Peyer's patch (tissue), 4 donors: ENCODE measurements at regions not wholly inside any gene's neighbourhood (a gene's known extent, or its start where the extent isn't known, plus 50 kb on each side); places are given as distances from the start of the nearest gene placed in this dataset.

ENCODE experiments used
- DNase-seq, 3 donors: peaks; one replicate each; pipeline ENCODE4 v3.0.0-alpha.2; 2017 to 2019
- H3K27ac ChIP-seq, 4 donors: fragments of 200-600 bp; sonication (generic); one replicate each; pipeline ENCODE4 v1.5.1; 2016 to 2019
- H3K27me3 ChIP-seq, 2 donors: fragments of 200-600 bp; sonication (generic); one replicate each; pipeline ENCODE4 v1.5.1; 2019
- H3K36me3 ChIP-seq, 3 donors: fragments of 200-600 bp; sonication (generic); one replicate each; pipeline ENCODE4 v1.5.1; 2016 to 2019
- H3K4me1 ChIP-seq, 4 donors: fragments of 200-600 bp; sonication (generic); one replicate each; pipeline ENCODE4 v1.5.1; 2016 to 2019
- H3K4me3 ChIP-seq, 4 donors: fragments of 200-600 bp; sonication (generic); 1 replicate in 3 of 4; 2 replicates in 1 of 4; pipeline ENCODE4 v1.5.1; 2016 to 2019; ENCODE audit warnings: mild to moderate bottlenecking in 1 of 4
- H3K9me3 ChIP-seq, 4 donors: fragments of 200-600 bp; sonication (generic); one replicate each; pipeline ENCODE4 v1.5.1; 2016 to 2019; ENCODE audit warnings: mild to moderate bottlenecking in 1 of 4
- POLR2A ChIP-seq, 2 donors: fragments of 450-650 bp; IDR thresholded peaks; one replicate each; pipeline ENCODE4 v1.5.1; 2017; ENCODE audit warnings: antibody characterized with exemption in 2 of 2, mild to moderate bottlenecking in 2 of 2, moderate library complexity in 2 of 2
- TF ChIP-seq, protein P1 (sequence below), 6 experiments: fragments of 450-650 bp in 4 of 6; fragments of 200-600 bp in 2 of 6; sonication (generic) in 1 of 6; IDR thresholded peaks; one replicate each; pipeline ENCODE4 v1.5.1; 2017 to 2019; ENCODE audit warnings: antibody characterized with exemption in 6 of 6, mild to moderate bottlenecking in 3 of 6, moderate library complexity in 1 of 6

DNA sequence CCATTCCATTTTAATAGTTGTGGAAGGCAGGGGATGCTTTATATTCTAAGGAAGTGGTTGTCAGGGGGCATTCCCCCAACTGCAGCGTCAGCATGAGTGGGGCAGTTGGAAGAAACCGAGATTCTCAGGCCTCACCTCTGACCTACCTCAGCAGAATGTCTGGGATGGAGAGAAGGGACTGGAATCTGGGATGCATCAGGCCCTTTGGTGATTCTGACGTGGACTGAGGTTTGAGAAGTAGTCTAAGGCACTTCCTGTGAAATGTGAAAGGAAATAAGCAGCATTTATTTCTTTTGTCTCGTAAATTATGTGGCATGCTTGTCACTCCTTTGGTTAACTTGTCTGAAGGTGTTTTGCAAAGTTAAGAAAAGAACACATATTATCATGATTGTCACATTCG, 540.7 kb upstream of the NETO1 start:
- H3K36me3 ChIP-seq = no peaks in the 10 kb centered on the region
- TF ChIP-seq, protein P1, sequence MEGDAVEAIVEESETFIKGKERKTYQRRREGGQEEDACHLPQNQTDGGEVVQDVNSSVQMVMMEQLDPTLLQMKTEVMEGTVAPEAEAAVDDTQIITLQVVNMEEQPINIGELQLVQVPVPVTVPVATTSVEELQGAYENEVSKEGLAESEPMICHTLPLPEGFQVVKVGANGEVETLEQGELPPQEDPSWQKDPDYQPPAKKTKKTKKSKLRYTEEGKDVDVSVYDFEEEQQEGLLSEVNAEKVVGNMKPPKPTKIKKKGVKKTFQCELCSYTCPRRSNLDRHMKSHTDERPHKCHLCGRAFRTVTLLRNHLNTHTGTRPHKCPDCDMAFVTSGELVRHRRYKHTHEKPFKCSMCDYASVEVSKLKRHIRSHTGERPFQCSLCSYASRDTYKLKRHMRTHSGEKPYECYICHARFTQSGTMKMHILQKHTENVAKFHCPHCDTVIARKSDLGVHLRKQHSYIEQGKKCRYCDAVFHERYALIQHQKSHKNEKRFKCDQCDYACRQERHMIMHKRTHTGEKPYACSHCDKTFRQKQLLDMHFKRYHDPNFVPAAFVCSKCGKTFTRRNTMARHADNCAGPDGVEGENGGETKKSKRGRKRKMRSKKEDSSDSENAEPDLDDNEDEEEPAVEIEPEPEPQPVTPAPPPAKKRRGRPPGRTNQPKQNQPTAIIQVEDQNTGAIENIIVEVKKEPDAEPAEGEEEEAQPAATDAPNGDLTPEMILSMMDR (IDR thresholded peaks at IDR 0.05) = no peak
- no peak for TF ChIP-seq POLR2A (IDR thresholded peaks at IDR 0.05)
- H3K9me3 ChIP-seq = no peaks in the 10 kb centered on the region
- no peak overlapping the region for H3K4me3 ChIP-seq
- no peak overlapping the region for H3K27ac ChIP-seq
- no peaks in the 10 kb centered on the region for H3K4me1 ChIP-seq
- DNase-seq = no peak
- H3K27me3 ChIP-seq = no peaks in the 10 kb centered on the region

- TF ChIP-seq, protein P1 (IDR thresholded peaks at IDR 0.05) = no peak
- no peak for TF ChIP-seq POLR2A (IDR thresholded peaks at IDR 0.05)
- no peaks in the 10 kb centered on the region for H3K4me1 ChIP-seq
- DNase-seq = no peak
- H3K27me3 ChIP-seq = no peaks in the 10 kb centered on the region
- H3K36me3 ChIP-seq = no peaks in the 10 kb centered on the region
- no peak overlapping the region for H3K27ac ChIP-seq
- H3K9me3 ChIP-seq = no peaks in the 10 kb centered on the region
- no peak overlapping the region for H3K4me3 ChIP-seq
These were observed 539.7 kb upstream of the NETO1 start for GRCh38 chr18:73407506-73407905.

GRCh38 chr18:73384246-73384645, 516.5 kb upstream of the NETO1 start:
- H3K4me1 ChIP-seq = no peaks in the 10 kb centered on the region
- no peaks in the 10 kb centered on the region for H3K27me3 ChIP-seq
- no peak for DNase-seq
- H3K9me3 ChIP-seq = no peaks in the 10 kb centered on the region
- no peak overlapping the region for H3K4me3 ChIP-seq
- no peaks in the 10 kb centered on the region for H3K36me3 ChIP-seq
- TF ChIP-seq, protein P1 (IDR thresholded peaks at IDR 0.05) = no peak
- no peak for TF ChIP-seq POLR2A (IDR thresholded peaks at IDR 0.05)
- no peak overlapping the region for H3K27ac ChIP-seq

GRCh38 chr18:73381699-73382036, 513.9 kb upstream of the NETO1 start:
- no peak overlapping the region for H3K4me3 ChIP-seq
- TF ChIP-seq, protein P1 (IDR thresholded peaks at IDR 0.05) = no peak
- TF ChIP-seq POLR2A (IDR thresholded peaks at IDR 0.05) = no peak

GRCh38 chr18:73381016-73381698, 513.4 kb upstream of the NETO1 start:
- TF ChIP-seq POLR2A (IDR thresholded peaks at IDR 0.05) = no peak
- TF ChIP-seq, protein P1 (IDR thresholded peaks at IDR 0.05) = no peak

More at GRCh38 chr18:73381699-73382036, 513.9 kb upstream of the NETO1 start:
- H3K27ac ChIP-seq = no peak overlapping the region
- no peaks in the 10 kb centered on the region for H3K9me3 ChIP-seq
- no peaks in the 10 kb centered on the region for H3K36me3 ChIP-seq
- no peak for DNase-seq
- no peaks in the 10 kb centered on the region for H3K27me3 ChIP-seq
- H3K4me1 ChIP-seq = no peaks in the 10 kb centered on the region

GRCh38 chr18:73366713-73367112, 498.9 kb upstream of the NETO1 start:
- no peak overlapping the region for H3K4me3 ChIP-seq

More at GRCh38 chr18:73381016-73381698, 513.4 kb upstream of the NETO1 start:
- no peaks in the 10 kb centered on the region for H3K27me3 ChIP-seq
- no peak for DNase-seq
- H3K4me1 ChIP-seq = no peaks in the 10 kb centered on the region
- no peak overlapping the region for H3K27ac ChIP-seq
- no peaks in the 10 kb centered on the region for H3K9me3 ChIP-seq
- no peaks in the 10 kb centered on the region for H3K36me3 ChIP-seq
- no peak overlapping the region for H3K4me3 ChIP-seq

More at GRCh38 chr18:73366713-73367112, 498.9 kb upstream of the NETO1 start:
- Histone ChIP-seq H3K4me1 (no peaks in the 10 kb centered on the region), H3K9me3 (no peaks in the 10 kb centered on the region), H3K27me3 (no peaks in the 10 kb centered on the region), H3K36me3 (no peaks in the 10 kb centered on the region), H3K27ac (no peak overlapping the region)
- TF ChIP-seq, protein P1 (IDR thresholded peaks at IDR 0.05) = no peak
- TF ChIP-seq POLR2A (IDR thresholded peaks at IDR 0.05) = no peak
- DNase-seq = no peak
